A673 (cell line): ENCODE measurements at regions not wholly inside any gene's neighbourhood (a gene's known extent, or its start where the extent isn't known, plus 50 kb on each side); places are given as distances from the start of the nearest gene placed in this dataset.

Experiments
- BruUV-seq: library from RNA; stranded (reverse); fragments of 400-500 nt; replicated peaks from 2 replicates; lab custom pipeline; 2021; lab: Mats Ljungman, UMichigan
- CTCF ChIA-PET: fragments of 300-600 bp; sonication (Branson Sonifier 250); formaldehyde crosslinking; loops from one replicate; lab custom pipeline; 2022; ENCODE audit warnings: antibody characterized with exemption; lab: Charles Lee
- POLR2A ChIA-PET: fragments of 300-600 bp; sonication (Branson Sonifier 250); formaldehyde crosslinking; loops from one replicate; lab custom pipeline; 2022; ENCODE audit warnings: antibody characterized with exemption; ENCODE audit not compliant: low non-redundant PET; lab: Charles Lee
- DNase-seq: peaks from one replicate; pipeline ENCODE4 v3.0.0-alpha.2; 2015; ENCODE audit warnings: low spot score
- H3K27ac ChIP-seq: fragments of 200-600 bp; sonication (generic); 2 replicates; pipeline ENCODE4 v1.5.1; 2016; ENCODE audit warnings: mixed run types, low read depth, mild to moderate bottlenecking, mixed read lengths, antibody characterized with exemption, low read length; ENCODE audit not compliant: poor library complexity, severe bottlenecking
- H3K27me3 ChIP-seq: fragments of 200-600 bp; sonication (generic); replicated peaks from 2 replicates; pipeline ENCODE4 v1.6.1; 2017; ENCODE audit warnings: mixed run types, low read depth, mild to moderate bottlenecking, mixed read lengths, antibody characterized with exemption, low read length; ENCODE audit not compliant: insufficient read depth, poor library complexity
- H3K36me3 ChIP-seq: fragments of 200-600 bp; sonication (generic); 2 replicates; pipeline ENCODE4 v1.6.1; 2016; ENCODE audit warnings: mixed run types, mild to moderate bottlenecking, mixed read lengths, antibody characterized with exemption, low read length; ENCODE audit not compliant: insufficient read depth, poor library complexity, severe bottlenecking
- H3K4me1 ChIP-seq: fragments of 200-600 bp; sonication (generic); 2 replicates; pipeline ENCODE4 v1.6.1; 2017; ENCODE audit warnings: mixed run types, mild to moderate bottlenecking, mixed read lengths, antibody characterized with exemption, low read length; ENCODE audit not compliant: insufficient read depth, poor library complexity, severe bottlenecking
- H3K4me3 ChIP-seq: fragments of 200-600 bp; sonication (generic); 2 replicates; pipeline ENCODE4 v1.5.1; 2016; ENCODE audit warnings: low read depth, mixed run types, mild to moderate bottlenecking, mixed read lengths, low read length; ENCODE audit not compliant: poor library complexity, severe bottlenecking
- H3K9me3 ChIP-seq: fragments of 200-600 bp; sonication (generic); 2 replicates; pipeline ENCODE4 v1.6.1; 2016; ENCODE audit warnings: mixed run types, low read depth, mild to moderate bottlenecking, mixed read lengths, antibody characterized with exemption, low read length; ENCODE audit not compliant: poor library complexity, severe bottlenecking
- CTCF ChIP-seq: fragments of 300-800, 200-600 bp; sonication (generic); conservative IDR thresholded peaks from 2 replicates; pipeline ENCODE4 v1.5.1; 2017; ENCODE audit warnings: low read depth, mild to moderate bottlenecking, antibody characterized with exemption, low read length, moderate library complexity, mixed read lengths
- EZH2 ChIP-seq: fragments of 200-600 bp; sonication (generic); IDR thresholded peaks from 2 replicates; pipeline ENCODE4 v1.6.1; 2017; ENCODE audit warnings: borderline replicate concordance, low read depth, mild to moderate bottlenecking, mixed read lengths, antibody characterized with exemption, low read length; ENCODE audit not compliant: poor library complexity, severe bottlenecking
- intact Hi-C: fragments of 100-400 bp; cut with micrococcal nuclease; formaldehyde crosslinking; loops from one replicate; pipeline ENCODE4 v1.10.0; 2022; ENCODE audit not compliant: unreplicated experiment

- TF ChIP-seq CTCF, result no peak
- no peak for TF ChIP-seq EZH2
- Histone ChIP-seq H3K27me3 (no peaks in the 10 kb centered on the region), H3K27ac (no peak overlapping the region), H3K4me1 (peaks cover 3% of the 10 kb centered on the region), H3K36me3 (no peaks in the 10 kb centered on the region), H3K4me3 (no peak overlapping the region), H3K9me3 (no peaks in the 10 kb centered on the region)
- DNase-seq, result no peak
- no TSS peak for BruUV-seq
- intact Hi-C loops, result no loop called here
- ChIA-PET POLR2A (no interaction called here), CTCF (no interaction called here)
These were observed 137.8 kb downstream of the OAT start for GRCh38 chr10:124280916-124281315.

- no TSS peak for BruUV-seq
- Histone ChIP-seq H3K4me3 (no peak overlapping the region), H3K36me3 (no peaks in the 10 kb centered on the region), H3K27ac (no peak overlapping the region), H3K9me3 (no peaks in the 10 kb centered on the region), H3K27me3 (no peaks in the 10 kb centered on the region), H3K4me1 (no peaks in the 10 kb centered on the region)
- ChIA-PET CTCF (no interaction called here), POLR2A (no interaction called here)
- TF ChIP-seq CTCF, result no peak
- no peak for TF ChIP-seq EZH2
- no peak for DNase-seq
- intact Hi-C loops, result no loop called here
These were observed 138.8 kb downstream of the OAT start for GRCh38 chr10:124279882-124280281.

GRCh38 chr10:124279298-124279697, 139.4 kb downstream of the OAT start:
- Histone ChIP-seq H3K9me3 (no peaks in the 10 kb centered on the region), H3K36me3 (no peaks in the 10 kb centered on the region), H3K27me3 (no peaks in the 10 kb centered on the region), H3K4me1 (no peaks in the 10 kb centered on the region), H3K27ac (no peak overlapping the region), H3K4me3 (no peak overlapping the region)
- no peak for DNase-seq
- no TSS peak for BruUV-seq
- intact Hi-C loops, result no loop called here
- TF ChIP-seq CTCF, result no peak
- no peak for TF ChIP-seq EZH2
- ChIA-PET POLR2A (no interaction called here), CTCF (no interaction called here)
